ENCODE measurements at regions not wholly inside any gene's neighbourhood (a gene's known extent, or its start where the extent isn't known, plus 50 kb on each side); places are given as distances from the start of the nearest gene placed in this dataset.

- H2AFZ ChIP-seq (ENCODE audit: low read length), result no peak overlapping the region
- DNase-seq (ENCODE audit: low spot score), result peak; percentile 94
- H3K4me2 ChIP-seq (ENCODE audit: low read length), result peak overlapping the region; percentile 77
- intact Hi-C loops (cut with micrococcal nuclease; ENCODE audit: unreplicated experiment), result loop anchor here (1.0 kb wide), 3 partner anchors 10 to 24 kb away; no protein-coding TSS in a partner anchor
- peaks cover 4% of the 10 kb centered on the region; the same call in 1 of the 2 replicates for H4K20me1 ChIP-seq (ENCODE audit: insufficient read depth, low read length)
- H3K9me2 ChIP-seq (ENCODE audit: insufficient read depth, low read length), result no peaks in the 10 kb centered on the region
- peaks cover 45% of the 10 kb centered on the region for H3K36me3 ChIP-seq (ENCODE audit: insufficient read depth, low read length)
- ChIA-PET CTCF (ENCODE audit: unreplicated experiment) (interaction anchor here (0.8 to 3.4 kb wide), 3 partner anchors 10 to 24 kb away, joined by 3 to 17 read pairs (median 3); no protein-coding TSS in a partner anchor), POLR2A (interaction anchor here (0.7 to 27.8 kb wide), 7 partner anchors 15 to 297 kb away, joined by 3 to 2147 read pairs (median 4); no protein-coding TSS in a partner anchor)
- H3K4me3 ChIP-seq (ENCODE audit: low read depth, low read length, poor library complexity, severe bottlenecking), result peak overlapping the region; percentile 100
- peaks cover 63% of the 10 kb centered on the region for H3K79me2 ChIP-seq (ENCODE audit: insufficient read depth, low read depth, low read length)
- TF ChIP-seq EZH2phosphoT487 (IDR thresholded peaks at IDR 0.05; ENCODE audit: borderline replicate concordance, low read depth, low read length) (no peak; the same call in 1 of the 2 replicates), CTCF (conservative IDR thresholded peaks at IDR 0.05; ENCODE audit: low read length) (peak; percentile 17; the same call in 1 of the 2 replicates)
- no peaks in the 10 kb centered on the region for H3K9me3 ChIP-seq (ENCODE audit: low read length)
- H3K27ac ChIP-seq (ENCODE audit: low read depth, low read length, poor library complexity, severe bottlenecking), result peak overlapping the region; percentile 100
- TSS peak; percentile 71 for BruUV-seq (replicated peaks)
- H3K4me1 ChIP-seq (ENCODE audit: insufficient read depth, low read length, poor library complexity, severe bottlenecking), result peaks cover 72% of the 10 kb centered on the region
These were observed 164.3 kb downstream of the RPIA start for GRCh38 chr2:88855620-88856408.

GRCh38 chr2:88856409-88857135 lies 165.1 kb downstream of the RPIA start:
- intact Hi-C loops (cut with micrococcal nuclease; ENCODE audit: unreplicated experiment), result no loop called here
- Histone ChIP-seq H3K79me2 (ENCODE audit: insufficient read depth, low read depth, low read length) (peaks cover 63% of the 10 kb centered on the region), H3K4me1 (ENCODE audit: insufficient read depth, low read length, poor library complexity, severe bottlenecking) (peaks cover 64% of the 10 kb centered on the region), H4K20me1 (ENCODE audit: insufficient read depth, low read length) (peaks cover 4% of the 10 kb centered on the region; the same call in 1 of the 2 replicates), H3K4me3 (ENCODE audit: low read depth, low read length, poor library complexity, severe bottlenecking) (peak overlapping the region; percentile 100), H3K4me2 (ENCODE audit: low read length) (peak overlapping the region; percentile 77), H2AFZ (ENCODE audit: low read length) (no peak overlapping the region), H3K9me3 (ENCODE audit: low read length) (no peaks in the 10 kb centered on the region), H3K36me3 (ENCODE audit: insufficient read depth, low read length) (peaks cover 53% of the 10 kb centered on the region), H3K27ac (ENCODE audit: low read depth, low read length, poor library complexity, severe bottlenecking) (peak overlapping the region; percentile 100), H3K9me2 (ENCODE audit: insufficient read depth, low read length) (no peaks in the 10 kb centered on the region)
- ChIA-PET CTCF (ENCODE audit: unreplicated experiment) (interaction anchor here (0.8 to 3.4 kb wide), 2 partner anchors 17 to 25 kb away, joined by 3 to 17 read pairs; no protein-coding TSS in a partner anchor), POLR2A (interaction anchor here (1.0 to 27.8 kb wide), 5 partner anchors 16 to 286 kb away, joined by 3 to 2147 read pairs (median 232); no protein-coding TSS in a partner anchor)
- TF ChIP-seq CTCF (conservative IDR thresholded peaks at IDR 0.05; ENCODE audit: low read length) (no peak), EZH2phosphoT487 (IDR thresholded peaks at IDR 0.05; ENCODE audit: borderline replicate concordance, low read depth, low read length) (no peak; the same call in 1 of the 2 replicates)
- peak; percentile 81 for DNase-seq (ENCODE audit: low spot score)
- BruUV-seq (replicated peaks), result no TSS peak

All from OCI-LY7 (cell line).